ENCODE measurements at regions not wholly inside any gene's neighbourhood (a gene's known extent, or its start where the extent isn't known, plus 50 kb on each side); places are given as distances from the start of the nearest gene placed in this dataset.

- no peak for TF ChIP-seq CTCF (conservative IDR thresholded peaks at IDR 0.05; ENCODE audit: low read length)
- no peak for TF ChIP-seq EZH2phosphoT487 (IDR thresholded peaks at IDR 0.05; ENCODE audit: borderline replicate concordance, low read depth, low read length)
These were observed 98.2 kb upstream of the DHX40 start for GRCh38 chr17:59466946-59467801.
